ENCODE measurements at regions not wholly inside any gene's neighbourhood (a gene's known extent, or its start where the extent isn't known, plus 50 kb on each side); places are given as distances from the start of the nearest gene placed in this dataset.

DNA sequence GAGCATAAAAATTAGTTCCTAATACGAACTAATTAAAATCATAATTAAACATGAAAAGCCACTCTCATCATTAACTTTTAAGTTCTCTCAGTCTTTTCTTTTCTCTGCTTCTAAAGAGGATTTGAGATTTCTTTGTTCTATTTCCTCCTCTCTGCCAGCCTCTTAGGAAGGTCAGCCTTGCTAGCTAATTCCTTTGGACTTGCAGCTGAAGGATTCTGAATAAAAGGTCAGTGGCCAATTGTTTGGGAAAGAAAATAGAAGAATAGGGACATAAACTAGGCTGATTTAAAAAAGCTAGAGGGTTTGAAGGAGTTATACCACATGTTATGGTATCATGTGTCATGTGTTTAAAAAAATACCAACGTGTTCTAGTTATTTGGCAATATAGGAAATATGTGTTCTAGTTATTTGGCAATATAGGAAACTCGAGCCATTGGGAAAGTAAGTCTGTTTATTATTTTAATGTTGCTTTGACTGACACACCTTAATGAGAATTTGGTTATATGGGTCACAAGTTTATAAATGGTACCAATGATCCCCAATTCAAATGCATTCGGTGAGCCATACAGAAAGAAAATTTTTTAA, 1668.7 kb upstream of the PCDH7 start:
- TF ChIP-seq POLR2AphosphoS5 (IDR thresholded peaks at IDR 0.05; ENCODE audit: low read depth), result no peak
- TF ChIP-seq, protein P1, sequence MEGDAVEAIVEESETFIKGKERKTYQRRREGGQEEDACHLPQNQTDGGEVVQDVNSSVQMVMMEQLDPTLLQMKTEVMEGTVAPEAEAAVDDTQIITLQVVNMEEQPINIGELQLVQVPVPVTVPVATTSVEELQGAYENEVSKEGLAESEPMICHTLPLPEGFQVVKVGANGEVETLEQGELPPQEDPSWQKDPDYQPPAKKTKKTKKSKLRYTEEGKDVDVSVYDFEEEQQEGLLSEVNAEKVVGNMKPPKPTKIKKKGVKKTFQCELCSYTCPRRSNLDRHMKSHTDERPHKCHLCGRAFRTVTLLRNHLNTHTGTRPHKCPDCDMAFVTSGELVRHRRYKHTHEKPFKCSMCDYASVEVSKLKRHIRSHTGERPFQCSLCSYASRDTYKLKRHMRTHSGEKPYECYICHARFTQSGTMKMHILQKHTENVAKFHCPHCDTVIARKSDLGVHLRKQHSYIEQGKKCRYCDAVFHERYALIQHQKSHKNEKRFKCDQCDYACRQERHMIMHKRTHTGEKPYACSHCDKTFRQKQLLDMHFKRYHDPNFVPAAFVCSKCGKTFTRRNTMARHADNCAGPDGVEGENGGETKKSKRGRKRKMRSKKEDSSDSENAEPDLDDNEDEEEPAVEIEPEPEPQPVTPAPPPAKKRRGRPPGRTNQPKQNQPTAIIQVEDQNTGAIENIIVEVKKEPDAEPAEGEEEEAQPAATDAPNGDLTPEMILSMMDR (IDR thresholded peaks at IDR 0.05; ENCODE audit: insufficient read depth, low read length), result no peak
- TF ChIP-seq, protein P2, sequence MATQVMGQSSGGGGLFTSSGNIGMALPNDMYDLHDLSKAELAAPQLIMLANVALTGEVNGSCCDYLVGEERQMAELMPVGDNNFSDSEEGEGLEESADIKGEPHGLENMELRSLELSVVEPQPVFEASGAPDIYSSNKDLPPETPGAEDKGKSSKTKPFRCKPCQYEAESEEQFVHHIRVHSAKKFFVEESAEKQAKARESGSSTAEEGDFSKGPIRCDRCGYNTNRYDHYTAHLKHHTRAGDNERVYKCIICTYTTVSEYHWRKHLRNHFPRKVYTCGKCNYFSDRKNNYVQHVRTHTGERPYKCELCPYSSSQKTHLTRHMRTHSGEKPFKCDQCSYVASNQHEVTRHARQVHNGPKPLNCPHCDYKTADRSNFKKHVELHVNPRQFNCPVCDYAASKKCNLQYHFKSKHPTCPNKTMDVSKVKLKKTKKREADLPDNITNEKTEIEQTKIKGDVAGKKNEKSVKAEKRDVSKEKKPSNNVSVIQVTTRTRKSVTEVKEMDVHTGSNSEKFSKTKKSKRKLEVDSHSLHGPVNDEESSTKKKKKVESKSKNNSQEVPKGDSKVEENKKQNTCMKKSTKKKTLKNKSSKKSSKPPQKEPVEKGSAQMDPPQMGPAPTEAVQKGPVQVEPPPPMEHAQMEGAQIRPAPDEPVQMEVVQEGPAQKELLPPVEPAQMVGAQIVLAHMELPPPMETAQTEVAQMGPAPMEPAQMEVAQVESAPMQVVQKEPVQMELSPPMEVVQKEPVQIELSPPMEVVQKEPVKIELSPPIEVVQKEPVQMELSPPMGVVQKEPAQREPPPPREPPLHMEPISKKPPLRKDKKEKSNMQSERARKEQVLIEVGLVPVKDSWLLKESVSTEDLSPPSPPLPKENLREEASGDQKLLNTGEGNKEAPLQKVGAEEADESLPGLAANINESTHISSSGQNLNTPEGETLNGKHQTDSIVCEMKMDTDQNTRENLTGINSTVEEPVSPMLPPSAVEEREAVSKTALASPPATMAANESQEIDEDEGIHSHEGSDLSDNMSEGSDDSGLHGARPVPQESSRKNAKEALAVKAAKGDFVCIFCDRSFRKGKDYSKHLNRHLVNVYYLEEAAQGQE (IDR thresholded peaks at IDR 0.05; ENCODE audit: insufficient replicate concordance, low read depth), result no peak
- no peak for TF ChIP-seq SPI1 (IDR thresholded peaks at IDR 0.05; ENCODE audit: borderline replicate concordance, low read depth)

Data from HL-60 (cell line).